HG02763 (cell line): ENCODE measurements at regions not wholly inside any gene's neighbourhood (a gene's known extent, or its start where the extent isn't known, plus 50 kb on each side); places are given as distances from the start of the nearest gene placed in this dataset.
"Not testable (repeated sequence)": the region's sequence is repeated elsewhere in the genome, so short reads cannot be mapped to it uniquely, and the experiment has no call there.

Experiments
- ATAC-seq: cut with Tn5 transposase; IDR thresholded peaks from one replicate; pipeline ENCODE4 v1.9.1; 2021; ENCODE audit warnings: mild to moderate bottlenecking, moderate library complexity; ENCODE audit not compliant: unreplicated experiment

DNA sequence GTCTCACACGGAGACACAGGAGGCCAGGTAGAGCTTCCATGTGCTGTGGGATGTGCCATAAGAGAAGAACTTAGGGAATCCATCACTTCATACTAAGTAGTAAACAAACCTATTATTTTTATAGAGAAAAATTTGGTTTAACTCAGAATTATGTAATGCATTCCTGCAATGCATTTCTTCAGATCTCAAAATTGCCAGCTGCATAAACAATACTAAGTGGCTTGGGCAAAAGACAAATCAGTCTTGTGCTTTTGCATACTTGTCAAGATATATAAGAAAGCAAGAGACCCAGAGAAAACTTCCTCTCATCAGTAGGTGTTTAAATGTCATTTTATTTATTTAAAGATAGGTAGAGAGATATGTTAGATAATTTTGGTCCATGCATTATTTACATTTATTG lies 382.1 kb upstream of the CTSO start:
- ATAC-seq, result no peak

DNA sequence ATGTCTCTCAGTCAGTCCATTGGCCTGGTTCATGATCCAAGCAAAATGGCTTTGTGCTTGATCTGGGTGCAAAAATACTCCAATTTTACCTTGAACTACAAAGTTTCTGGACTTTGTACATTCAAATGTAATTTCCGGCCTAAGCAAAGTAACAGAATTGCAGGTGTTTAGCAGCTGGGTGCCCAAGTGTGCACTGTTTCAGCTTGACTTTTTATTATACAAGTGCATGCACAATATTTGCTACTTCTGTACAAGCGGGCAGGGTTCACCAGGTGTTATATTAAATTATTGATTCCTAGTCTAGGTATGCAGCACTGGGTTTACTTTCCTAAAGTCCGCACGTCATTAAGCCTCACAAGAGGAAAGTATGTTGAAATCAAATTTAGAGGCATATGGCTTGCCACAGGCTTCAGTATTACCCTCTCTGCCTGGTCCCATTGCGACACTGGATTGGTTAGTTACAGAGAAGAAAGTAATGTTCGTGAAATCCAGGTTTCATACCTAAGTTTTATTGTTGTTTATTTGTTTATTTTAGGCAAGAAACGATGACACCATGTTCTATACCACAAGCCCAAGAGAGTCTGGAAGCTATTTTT lies 376.9 kb upstream of the CTSO start:
- no peak for ATAC-seq

DNA sequence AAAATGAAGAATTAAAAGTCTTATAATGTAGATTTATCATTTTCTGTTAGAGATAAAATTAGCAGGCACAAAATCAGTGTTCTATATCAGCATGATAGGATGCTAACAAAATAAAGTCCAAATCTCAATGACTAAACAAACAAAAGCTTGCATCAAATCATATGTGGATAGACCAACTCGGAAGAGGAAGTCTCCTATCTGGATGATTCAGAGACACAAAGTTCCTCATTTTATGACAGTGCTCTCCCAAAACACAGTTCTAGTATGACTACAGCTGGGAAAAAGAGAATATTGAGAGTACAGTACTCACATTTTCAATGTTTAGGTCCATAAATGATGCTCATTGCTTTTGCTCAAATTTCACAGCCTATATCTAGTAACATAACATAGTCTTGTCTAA lies 376.1 kb upstream of the CTSO start:
- no peak for ATAC-seq

DNA sequence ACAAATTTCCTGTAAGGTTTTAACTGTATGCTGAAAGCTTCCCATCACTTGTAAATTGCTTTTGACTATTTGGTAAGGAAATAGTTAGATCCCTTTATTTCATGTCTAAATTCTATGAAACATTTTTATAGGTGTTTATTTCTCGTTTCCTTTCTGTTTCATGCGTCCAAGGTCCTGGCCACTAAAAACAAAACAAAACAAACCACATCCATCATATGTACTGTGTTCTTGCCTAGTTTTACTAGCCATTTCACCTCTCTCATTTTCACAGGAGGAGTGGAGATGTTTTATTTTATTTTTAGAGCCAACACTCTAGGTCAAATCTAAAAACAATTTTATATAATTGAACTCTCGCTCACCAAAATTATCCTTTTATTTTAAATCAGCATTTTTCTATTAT lies 375.2 kb upstream of the CTSO start:
- no peak for ATAC-seq

DNA sequence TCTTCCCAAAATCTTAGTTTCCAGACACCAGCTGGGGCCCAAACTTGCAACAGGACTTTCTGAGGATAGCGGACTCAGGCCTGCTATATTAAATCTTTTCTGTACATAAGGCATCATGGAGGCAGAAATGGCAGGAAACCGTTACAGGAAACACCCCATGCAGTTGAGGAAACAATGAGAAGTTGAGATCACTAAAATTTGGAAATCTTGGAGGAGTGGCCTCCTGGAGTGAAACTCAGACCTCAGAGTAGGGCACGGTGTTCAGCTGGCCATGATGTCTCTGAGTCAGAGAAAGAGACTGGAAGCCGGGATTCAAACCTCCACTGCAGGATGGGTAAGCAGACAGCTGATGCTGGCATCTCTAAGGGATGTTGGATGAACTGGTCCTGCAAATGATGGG lies 372.6 kb upstream of the CTSO start:
- ATAC-seq, result no peak

DNA sequence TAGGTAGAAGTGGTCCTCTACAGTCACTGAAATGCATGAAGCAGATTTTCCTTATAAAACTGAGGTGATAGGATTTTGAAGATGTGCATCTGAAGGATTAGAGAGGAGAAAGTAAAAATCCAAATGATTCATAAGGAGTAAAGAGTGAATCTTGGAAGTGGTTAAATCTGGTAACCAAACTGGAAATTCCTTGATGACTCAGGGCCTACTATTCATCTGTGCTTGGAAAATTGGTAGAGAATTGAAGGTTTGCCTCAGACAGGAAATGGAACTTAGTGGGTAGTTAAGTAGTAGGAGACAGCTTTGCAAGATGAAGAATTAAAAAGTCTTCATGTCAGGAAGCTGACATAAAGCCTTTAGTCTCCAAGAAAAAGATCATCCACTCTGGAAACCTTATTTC lies 368.9 kb upstream of the CTSO start:
- ATAC-seq, result no peak

DNA sequence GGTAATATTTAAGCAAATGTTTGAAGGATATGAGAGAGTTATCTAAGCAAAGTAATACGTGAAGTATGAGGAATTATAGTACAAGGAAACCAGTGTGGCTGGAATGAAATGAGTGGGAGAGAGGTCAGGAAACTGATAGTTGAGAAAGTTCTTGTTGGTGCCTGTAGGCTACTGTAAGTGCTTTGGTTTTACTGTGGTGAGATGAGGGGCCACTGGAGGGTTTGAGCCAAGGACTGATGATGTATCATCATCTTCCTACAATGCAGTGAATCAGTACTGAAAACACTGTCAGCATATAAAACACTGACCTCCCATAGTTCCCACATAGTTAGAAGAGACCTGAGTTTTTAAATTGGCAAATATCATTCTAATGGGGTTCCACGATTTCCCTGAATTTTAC lies 367.5 kb upstream of the CTSO start:
- ATAC-seq, result no peak

DNA sequence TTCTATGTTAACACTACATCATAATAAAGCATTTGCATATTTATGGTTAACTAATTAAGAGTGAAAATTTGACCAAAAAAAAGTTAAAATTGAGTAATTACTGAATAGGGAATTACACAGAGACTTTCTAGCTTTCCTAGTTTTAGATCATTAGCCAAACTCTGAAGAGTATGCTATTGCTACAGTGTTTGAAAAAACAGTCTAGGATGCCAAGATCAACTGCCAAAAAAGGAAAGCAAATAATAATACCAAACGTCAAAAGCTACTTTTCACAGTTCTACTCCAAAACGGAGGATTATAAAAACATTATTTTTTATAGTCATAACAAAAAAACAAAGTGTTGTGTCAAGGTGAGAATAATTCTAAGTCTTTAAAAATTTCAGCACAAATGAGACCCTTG lies 359.8 kb upstream of the CTSO start:
- ATAC-seq, result no peak

DNA sequence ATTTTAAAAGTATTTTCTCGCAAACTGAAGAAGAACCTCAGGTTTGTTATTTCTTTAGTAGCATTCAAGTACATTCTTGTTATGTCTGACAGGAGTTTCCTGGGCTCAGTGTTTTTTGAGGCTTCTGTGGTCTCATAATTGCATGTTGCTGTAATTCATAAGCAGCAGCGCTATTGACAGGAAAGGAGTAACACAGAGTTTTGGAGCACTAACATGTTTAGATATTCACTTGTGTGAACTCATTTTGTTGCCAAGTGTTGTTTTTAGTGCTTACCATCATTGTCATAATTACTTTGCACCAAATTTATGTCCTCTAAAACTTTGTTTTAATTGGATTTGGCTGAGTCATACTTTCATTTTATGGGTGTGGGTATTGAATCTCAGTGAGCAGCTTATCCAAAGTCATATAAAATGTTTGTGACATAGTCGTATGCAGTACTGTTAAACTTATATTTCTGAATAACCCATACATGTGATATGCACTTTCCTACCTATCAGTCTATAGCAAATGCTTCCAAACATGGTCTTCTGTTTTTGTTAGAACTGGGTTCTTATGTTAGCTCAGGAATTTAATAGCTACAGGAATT lies 358.7 kb upstream of the CTSO start:
- ATAC-seq, result no peak

DNA sequence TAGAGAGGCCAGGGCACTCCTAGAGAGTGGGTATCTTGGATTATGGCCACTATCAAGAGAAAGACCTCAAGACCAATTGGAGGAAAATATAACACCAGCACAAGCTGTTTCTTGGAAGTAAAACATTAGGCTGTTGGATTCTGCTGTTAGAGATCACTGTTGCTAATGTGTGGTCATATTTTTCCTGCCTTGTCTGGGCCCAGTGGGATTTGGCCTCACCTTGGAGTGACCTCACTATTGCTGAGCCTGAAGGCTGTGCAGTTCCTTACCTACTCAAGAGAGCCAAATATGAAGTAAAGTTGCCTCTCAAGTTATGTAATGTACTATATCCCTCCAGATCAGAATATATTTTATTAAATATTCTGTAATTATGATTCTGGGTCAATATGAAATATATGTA lies 355.4 kb upstream of the CTSO start:
- ATAC-seq, result no peak

DNA sequence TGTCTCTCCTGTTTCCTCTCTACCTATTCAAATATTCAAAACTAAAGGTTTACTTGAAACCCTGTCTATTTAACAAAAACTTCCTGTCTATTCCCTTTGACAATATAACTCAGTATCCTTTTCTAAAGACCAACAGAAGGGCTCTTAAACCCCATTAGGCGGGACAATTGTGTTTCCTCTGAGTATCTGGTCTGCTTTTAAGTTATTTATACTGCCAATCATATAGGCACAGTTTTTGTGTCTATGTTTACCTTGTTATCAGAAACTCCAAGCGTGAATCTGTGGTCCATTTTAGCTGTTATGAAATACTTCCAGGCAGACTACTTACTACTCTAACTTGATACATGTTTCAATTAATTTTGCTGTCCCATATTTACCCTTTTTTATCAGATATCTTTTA lies 350.0 kb upstream of the CTSO start:
- ATAC-seq, result no peak

DNA sequence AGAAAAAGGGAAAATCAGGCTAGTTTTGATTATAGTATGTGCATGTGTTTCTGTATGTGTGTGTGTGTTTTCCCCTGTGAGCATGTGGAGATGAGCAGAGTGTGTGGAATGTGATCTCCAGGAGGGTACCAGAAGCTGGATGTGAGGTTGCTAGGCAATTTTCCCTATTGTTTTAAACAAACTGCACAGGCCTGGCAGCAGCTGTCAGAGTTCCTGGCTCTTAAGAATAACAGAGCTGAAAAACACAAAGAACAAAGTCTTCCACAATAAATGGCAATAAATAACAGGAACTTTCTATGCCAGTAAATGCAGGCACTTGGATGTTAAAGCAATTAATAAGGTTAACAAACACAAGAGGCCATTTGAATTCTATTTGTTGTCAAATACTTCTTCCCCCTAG lies 344.6 kb upstream of the CTSO start:
- ATAC-seq, result no peak

DNA sequence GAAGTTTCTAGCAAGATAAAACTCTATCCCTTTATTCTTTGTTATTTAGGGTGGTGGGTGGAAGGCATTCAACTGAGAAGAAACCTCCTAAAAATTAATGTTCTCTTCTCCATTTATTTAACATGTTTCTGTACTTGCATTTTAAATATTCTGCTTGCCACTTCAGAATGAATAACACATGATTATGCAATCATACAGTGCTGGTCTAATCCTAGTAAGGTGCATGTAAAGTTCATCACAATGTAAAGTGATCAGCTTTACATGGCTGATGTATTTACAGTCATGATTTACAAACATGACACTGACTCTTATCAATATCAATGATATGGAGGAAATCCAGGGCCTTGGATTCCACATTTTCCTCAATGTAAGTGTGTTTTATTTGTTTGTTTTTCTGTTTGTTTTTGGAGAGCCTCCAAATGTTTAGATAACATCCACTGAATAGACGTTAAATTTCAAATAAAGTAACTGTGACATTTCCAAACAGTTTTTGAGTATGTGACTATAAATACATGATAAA lies 342.1 kb upstream of the CTSO start:
- ATAC-seq, result no peak

DNA sequence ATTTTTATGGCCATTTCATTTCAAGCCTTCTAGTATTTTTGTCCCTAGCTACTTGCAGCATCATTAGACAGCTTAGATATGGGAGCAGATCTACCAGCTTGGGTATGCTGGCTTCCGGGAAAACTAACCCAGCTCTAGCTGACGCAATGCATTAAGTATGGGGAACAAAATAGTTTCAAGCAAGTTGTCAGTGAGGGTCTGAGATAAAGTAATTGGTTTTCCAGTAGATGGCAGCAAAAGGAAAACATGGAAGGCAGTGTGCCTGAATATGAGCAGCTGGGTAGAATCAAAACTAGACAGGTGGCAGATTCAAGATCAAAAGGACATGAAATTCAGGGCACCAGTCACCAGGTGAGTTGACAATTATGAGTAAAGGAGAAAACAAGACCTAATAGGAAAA lies 340.9 kb upstream of the CTSO start:
- ATAC-seq, result no peak

DNA sequence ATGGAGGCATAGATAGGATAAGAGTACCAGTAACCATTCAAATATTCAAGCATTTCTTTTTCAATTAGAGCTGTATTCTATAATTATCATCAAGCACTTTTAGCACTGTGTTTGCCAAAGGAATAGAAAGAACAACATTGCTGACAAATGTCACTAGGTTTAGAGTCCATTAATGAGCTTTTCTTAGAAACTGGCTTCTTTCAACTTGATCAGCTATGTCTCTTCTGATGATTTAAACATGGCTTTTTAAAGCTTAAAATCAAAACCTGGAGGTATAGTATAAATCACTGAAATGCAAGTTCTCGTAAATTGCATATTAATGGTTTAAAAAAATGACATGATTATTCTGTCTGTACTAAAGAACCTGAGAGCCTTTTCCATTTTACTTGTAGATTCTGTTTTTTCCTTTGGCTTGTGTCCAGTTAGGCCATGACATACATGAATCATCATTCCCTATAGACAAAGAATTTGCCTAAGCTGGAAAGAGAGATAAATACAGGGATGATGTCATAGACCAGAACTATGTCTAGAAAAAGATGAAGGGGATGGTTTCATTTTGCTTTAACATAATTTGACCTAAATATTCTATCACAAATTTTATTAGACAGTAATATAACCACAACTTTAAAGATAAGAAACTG lies 340.1 kb upstream of the CTSO start:
- no peak for ATAC-seq

DNA sequence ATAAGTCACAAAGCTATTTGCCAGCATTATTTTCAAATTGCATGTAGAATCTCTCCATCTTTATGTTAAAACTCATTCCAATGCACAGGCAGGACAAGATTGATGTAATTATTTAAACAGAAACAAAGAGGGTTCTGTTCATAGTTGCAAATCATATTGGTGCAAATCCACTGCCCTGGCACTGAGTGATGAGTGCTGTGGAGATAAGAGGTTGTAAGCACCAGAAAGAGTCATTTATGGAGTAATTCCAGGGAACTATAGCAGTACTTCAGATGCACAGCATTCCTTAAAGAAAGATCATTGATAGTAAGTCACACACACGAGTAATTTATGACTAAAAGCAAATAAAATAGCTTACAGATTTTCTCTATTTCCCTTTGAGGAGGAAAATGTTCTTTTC lies 337.7 kb upstream of the CTSO start:
- ATAC-seq, result no peak

DNA sequence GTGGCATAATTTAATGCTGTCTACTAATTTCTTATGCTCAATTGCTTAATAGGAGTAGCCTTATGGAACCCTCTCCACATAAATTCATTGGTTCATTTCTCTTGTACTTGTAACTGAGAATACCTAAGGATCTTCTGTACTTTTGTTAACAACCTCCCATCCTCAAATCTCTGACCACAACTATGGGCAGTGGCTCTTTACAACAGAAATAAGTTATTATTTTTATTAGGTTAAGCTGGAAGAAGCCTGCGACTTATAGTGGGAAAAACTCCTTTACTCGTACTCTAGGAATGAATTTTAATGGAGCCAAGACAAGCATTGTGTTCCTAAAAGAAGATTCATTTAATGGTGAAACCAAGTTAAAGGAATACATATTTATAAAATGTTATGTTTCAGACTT lies 337.1 kb upstream of the CTSO start:
- no peak for ATAC-seq

DNA sequence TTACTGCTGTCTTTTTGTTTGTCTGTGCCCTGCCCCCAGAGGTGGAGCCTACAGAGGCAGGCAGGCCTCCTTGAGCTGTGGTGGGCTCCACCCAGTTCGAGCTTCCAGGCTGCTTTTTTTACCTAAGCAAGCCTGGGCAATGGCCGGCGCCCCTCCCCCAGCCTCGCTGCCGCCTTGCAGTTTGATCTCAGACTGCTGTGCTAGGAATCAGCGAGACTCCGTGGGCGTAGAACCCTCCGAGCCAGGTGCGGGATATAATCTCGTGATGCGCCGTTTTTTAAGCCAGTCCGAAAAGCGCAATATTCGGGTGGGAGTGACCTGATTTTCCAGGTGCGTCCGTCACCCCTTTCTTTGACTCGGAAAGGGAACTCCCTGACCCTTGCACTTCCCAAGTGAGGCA lies 336.4 kb upstream of the CTSO start:
- ATAC-seq, result not testable (repeated sequence)

DNA sequence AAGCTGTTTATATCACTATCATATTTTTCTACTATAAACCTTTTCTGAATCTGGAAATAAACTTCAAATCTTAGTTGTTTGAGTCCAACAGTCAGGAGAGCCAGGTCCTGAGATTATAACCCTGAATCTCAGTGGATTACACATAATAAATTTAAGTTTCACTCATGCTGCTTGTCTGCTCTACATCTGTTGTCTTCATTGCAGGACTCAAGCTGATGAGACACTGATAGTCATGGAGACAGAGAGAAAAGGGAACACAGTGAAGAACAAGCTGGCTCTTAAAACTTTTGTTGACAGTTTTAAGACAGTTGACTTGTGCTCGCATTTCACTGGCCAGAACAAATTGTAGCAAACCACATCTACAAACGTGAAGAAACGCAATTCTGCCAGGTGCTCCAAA lies 327.0 kb upstream of the CTSO start:
- no peak for ATAC-seq

DNA sequence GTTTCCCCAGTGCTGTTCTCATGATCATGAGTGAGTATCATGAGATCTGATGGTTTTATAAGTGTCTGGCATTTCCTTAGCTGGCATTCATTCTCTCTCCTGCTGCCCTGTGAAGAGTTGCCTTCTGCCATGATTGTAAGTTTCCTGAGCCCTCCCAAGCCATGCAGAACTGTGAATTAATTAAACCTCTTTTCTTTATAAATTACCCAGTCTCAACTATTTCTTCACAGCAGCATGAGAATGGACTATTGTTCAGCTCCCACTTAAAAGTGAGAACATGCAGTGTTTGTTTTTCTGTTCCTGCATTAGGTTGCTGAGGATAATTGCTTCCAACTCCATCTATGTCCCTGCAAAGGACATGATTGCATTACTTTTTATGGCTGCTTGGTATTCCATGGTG lies 311.7 kb upstream of the CTSO start:
- ATAC-seq, result no peak

DNA sequence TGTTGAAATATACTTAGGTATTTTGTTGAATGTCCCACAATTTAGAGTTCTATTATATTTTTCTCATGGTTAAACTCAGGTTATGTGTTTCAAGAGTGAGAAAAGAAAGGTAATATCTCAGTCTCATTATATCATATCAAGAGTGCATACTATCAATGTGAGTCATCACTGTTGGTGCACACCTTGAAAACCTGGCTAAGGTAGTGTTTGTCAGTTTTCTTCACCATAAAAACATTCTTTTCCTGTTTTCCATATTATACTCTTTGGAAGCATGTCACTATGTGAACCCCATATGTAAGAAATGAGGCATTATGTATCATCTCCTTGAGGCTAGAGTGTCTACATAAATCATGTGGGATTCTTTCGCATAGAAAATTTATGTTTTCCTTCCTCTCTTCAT lies 307.6 kb upstream of the CTSO start:
- no peak for ATAC-seq

DNA sequence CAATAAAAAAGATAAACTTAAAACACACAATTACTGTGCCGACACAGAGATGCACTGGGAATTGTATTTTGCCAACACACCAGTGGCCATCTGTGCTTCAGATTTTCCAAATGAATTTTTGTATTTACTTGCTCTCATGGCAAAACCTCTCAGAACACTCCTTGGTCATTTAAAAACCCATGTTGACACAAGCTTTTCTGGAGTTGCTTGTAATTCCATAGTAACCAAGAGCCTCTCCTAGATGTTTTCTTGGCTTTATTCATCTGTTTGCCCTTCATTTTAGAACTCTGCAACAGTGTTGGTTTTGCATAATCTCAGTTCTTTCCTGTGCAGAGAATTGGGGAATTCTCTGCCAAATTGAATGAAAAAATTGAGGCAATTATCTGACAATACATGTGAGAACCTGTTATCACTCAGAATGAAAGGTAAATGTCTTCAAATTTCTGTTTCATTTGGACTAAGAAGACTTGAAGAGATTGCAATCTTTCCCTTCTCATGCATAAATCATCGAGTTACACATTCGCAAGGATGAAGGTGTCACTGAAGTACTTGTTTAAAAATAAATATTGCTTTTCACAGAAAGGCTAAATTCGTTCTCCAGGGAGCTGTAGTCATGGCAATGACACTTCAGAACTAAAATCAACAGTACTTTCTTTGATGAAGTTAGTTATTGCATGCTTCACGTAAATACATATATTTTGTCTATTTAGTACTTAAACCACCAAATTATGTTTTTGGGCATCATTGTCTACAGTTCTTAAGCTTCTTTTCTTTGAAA lies 301.8 kb upstream of the CTSO start:
- ATAC-seq, result no peak
